ENCODE measurements at regions not wholly inside any gene's neighbourhood (a gene's known extent, or its start where the extent isn't known, plus 50 kb on each side); places are given as distances from the start of the nearest gene placed in this dataset.
"Not testable (repeated sequence)": the region's sequence is repeated elsewhere in the genome, so short reads cannot be mapped to it uniquely, and the experiment has no call there.

DNA sequence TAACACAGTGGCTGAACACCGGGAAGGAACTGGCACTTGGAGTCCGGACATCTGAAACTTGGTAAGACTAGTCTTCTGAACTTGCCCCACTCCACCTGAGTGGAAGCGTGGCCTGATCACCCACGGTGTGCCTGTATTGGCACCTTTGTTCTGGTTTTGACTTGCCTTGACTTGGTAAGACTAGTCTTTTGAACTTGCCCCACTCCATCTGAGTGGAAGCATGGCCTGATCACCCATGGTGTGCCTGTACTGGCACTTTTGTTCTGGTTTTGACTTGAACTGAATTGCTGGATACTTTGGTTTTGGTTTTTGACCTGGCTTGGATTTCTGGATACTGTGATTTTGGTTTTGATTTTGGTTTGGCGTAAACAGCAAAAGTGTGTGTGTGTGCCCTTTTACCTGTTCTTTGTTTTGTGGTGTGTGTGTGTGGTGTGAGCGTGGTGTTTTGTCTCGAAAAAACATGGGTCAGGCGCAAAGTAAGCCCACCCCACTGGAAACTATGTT, 84.1 kb upstream of the ADGRA3 start:
- TF ChIP-seq POLR2A (IDR thresholded peaks at IDR 0.05), result not testable (repeated sequence)
- TF ChIP-seq, protein P1, sequence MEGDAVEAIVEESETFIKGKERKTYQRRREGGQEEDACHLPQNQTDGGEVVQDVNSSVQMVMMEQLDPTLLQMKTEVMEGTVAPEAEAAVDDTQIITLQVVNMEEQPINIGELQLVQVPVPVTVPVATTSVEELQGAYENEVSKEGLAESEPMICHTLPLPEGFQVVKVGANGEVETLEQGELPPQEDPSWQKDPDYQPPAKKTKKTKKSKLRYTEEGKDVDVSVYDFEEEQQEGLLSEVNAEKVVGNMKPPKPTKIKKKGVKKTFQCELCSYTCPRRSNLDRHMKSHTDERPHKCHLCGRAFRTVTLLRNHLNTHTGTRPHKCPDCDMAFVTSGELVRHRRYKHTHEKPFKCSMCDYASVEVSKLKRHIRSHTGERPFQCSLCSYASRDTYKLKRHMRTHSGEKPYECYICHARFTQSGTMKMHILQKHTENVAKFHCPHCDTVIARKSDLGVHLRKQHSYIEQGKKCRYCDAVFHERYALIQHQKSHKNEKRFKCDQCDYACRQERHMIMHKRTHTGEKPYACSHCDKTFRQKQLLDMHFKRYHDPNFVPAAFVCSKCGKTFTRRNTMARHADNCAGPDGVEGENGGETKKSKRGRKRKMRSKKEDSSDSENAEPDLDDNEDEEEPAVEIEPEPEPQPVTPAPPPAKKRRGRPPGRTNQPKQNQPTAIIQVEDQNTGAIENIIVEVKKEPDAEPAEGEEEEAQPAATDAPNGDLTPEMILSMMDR (IDR thresholded peaks at IDR 0.05), result not testable (repeated sequence)
